ENCODE measurements at regions not wholly inside any gene's neighbourhood (a gene's known extent, or its start where the extent isn't known, plus 50 kb on each side); places are given as distances from the start of the nearest gene placed in this dataset.

DNA sequence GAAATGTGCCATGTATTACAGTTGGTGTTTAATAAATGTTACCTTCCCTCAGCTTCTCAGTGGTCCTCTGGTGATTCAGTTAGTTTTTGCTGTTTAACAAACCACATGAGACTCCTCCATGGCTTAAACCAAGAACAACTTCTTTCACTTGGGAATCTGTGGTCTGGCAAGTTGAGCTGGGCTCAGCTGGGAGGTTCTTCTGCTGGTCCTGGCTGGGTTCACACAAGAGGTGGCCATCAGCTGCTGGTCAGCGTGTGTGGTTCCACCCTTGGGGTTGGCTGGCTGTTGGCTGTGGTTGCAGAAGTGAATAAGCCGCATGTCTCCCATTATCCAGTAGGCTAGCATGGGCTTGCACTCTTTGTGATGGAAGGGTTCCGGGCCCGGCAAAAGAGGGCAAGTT, 160.5 kb downstream of the MIAT start:
- Histone ChIP-seq H3K79me1 (replicated peaks; ENCODE audit: low read length, poor library complexity, severe bottlenecking) (no peaks in the 10 kb centered on the region), H3K9me3 (ENCODE audit: control insufficient read depth, low read length) (peaks cover 20% of the 10 kb centered on the region), H2BK120ac (ENCODE audit: low read depth, low read length) (no peak overlapping the region), H3K9ac (ENCODE audit: low read length) (no peak overlapping the region), H4K8ac (ENCODE audit: low read length) (no peak overlapping the region), H3K4me1 (ENCODE audit: control insufficient read depth, insufficient read depth, low read depth, low read length) (no peaks in the 10 kb centered on the region), H3K23ac (ENCODE audit: low read length in 2 of 2) (no peak overlapping the region), H2BK5ac (ENCODE audit: low read depth, low read length, poor library complexity, severe bottlenecking) (no peak overlapping the region), H2AK5ac (ENCODE audit: low read length, severe bottlenecking) (no peak overlapping the region), H2BK15ac (ENCODE audit: low read depth, poor library complexity, severe bottlenecking) (no peak overlapping the region), H2AFZ (ENCODE audit: low read depth, low read length) (no peak overlapping the region), H2BK12ac (ENCODE audit: low read length in 2 of 2) (no peak overlapping the region), H3K27ac (ENCODE audit: low read length, poor library complexity, severe bottlenecking) (no peak overlapping the region), H3K18ac (ENCODE audit: low read depth in 1 of 2, low read length in 2 of 2) (no peak overlapping the region), H3K27me3 (ENCODE audit: control insufficient read depth in 1 of 2, insufficient read depth in 1 of 2, low read length in 2 of 2) (peaks cover 10 to 17% of the 10 kb centered on the region in 2 experiments), H3K4me3 (ENCODE audit: insufficient read depth in 1 of 2, low read depth in 1 of 2, low read length in 2 of 2) (no peak overlapping the region), H3K4ac (ENCODE audit: low read depth in 1 of 2, low read length in 2 of 2) (no peak overlapping the region), H3K14ac (ENCODE audit: low read length in 2 of 2) (no peak overlapping the region), H4K91ac (ENCODE audit: low read length) (no peak overlapping the region), H3K36me3 (ENCODE audit: control insufficient read depth in 1 of 2, insufficient read depth in 2 of 2, low read depth in 1 of 2, low read length in 2 of 2) (no peaks in the 10 kb centered on the region), H3K4me2 (ENCODE audit: low read length, poor library complexity, severe bottlenecking) (no peak overlapping the region)
- no peak for DNase-seq
- WGBS: 71% methylated on average over 4 of the region's 4 CpGs

DNA sequence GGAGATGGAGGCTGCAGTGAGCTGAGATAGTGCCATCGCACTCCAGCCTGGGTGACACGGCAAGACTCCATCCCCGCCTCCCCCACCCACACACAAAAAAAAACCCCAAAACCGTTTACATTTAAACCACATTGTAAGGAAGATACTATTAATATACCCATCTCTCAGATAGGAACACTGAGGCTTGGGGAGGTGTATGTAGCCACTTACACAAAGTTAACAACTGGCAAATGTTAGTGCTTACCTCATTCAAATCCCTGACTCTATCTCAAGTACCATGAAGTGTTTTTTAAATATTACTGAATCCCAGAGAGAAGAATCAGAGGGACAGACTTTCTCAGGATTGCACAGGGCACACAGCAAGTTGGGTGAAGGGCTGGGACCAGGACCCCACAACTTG, 164.5 kb downstream of the MIAT start:
- Histone ChIP-seq H2BK120ac (ENCODE audit: low read depth, low read length) (no peak overlapping the region), H3K23ac (ENCODE audit: low read length in 2 of 2) (no peak overlapping the region), H3K9me3 (ENCODE audit: control insufficient read depth, low read length) (peaks cover 20% of the 10 kb centered on the region), H2AK5ac (ENCODE audit: low read length, severe bottlenecking) (no peak overlapping the region), H2BK15ac (ENCODE audit: low read depth, poor library complexity, severe bottlenecking) (no peak overlapping the region), H3K18ac (ENCODE audit: low read depth in 1 of 2, low read length in 2 of 2) (no peak overlapping the region), H3K36me3 (ENCODE audit: control insufficient read depth in 1 of 2, insufficient read depth in 2 of 2, low read depth in 1 of 2, low read length in 2 of 2) (no peaks in the 10 kb centered on the region), H3K4ac (ENCODE audit: low read depth in 1 of 2, low read length in 2 of 2) (no peak overlapping the region), H3K9ac (ENCODE audit: low read length) (no peak overlapping the region), H3K14ac (ENCODE audit: low read length in 2 of 2) (no peak overlapping the region), H2AFZ (ENCODE audit: low read depth, low read length) (no peak overlapping the region), H3K27ac (ENCODE audit: low read length, poor library complexity, severe bottlenecking) (no peak overlapping the region), H3K4me1 (ENCODE audit: control insufficient read depth, insufficient read depth, low read depth, low read length) (no peaks in the 10 kb centered on the region), H3K79me1 (replicated peaks; ENCODE audit: low read length, poor library complexity, severe bottlenecking) (no peaks in the 10 kb centered on the region), H2BK12ac (ENCODE audit: low read length in 2 of 2) (no peak overlapping the region), H3K4me2 (ENCODE audit: low read length, poor library complexity, severe bottlenecking) (no peak overlapping the region), H3K4me3 (ENCODE audit: insufficient read depth in 1 of 2, low read depth in 1 of 2, low read length in 2 of 2) (no peak overlapping the region), H4K8ac (ENCODE audit: low read length) (no peak overlapping the region), H2BK5ac (ENCODE audit: low read depth, low read length, poor library complexity, severe bottlenecking) (no peak overlapping the region), H4K91ac (ENCODE audit: low read length) (no peak overlapping the region), H3K27me3 (ENCODE audit: control insufficient read depth in 1 of 2, insufficient read depth in 1 of 2, low read length in 2 of 2) (peaks cover 6 to 23% of the 10 kb centered on the region in 2 experiments)
- 70% methylated on average over 2 of the region's 4 CpGs for whole genome bisulfite sequencing
- DNase-seq: no peak

DNA sequence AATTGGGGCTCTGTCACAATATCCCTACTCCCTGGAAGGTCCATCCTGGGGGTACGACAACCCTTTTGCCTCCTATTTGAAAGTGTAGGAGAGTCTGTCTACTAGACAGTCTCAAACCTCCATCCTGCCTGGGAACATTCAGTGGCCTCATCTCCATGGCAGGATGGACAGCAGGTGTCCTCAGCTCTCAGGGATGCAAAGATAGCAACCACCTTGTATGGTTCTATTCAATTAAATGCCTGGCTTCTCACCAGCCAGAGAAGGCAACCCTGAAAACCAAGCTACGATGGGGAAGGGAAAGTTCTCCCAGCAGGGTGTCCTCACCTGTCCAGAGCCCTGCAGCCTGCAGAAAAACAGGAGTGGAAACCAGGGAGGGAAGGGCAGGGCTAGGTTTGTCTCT, 164.9 kb downstream of the MIAT start:
- H3K36me3 ChIP-seq (ENCODE audit: control insufficient read depth in 1 of 2, insufficient read depth in 2 of 2, low read depth in 1 of 2, low read length in 2 of 2): no peaks in the 10 kb centered on the region
- H2BK15ac ChIP-seq (ENCODE audit: low read depth, poor library complexity, severe bottlenecking): no peak overlapping the region
- DNase-seq: no peak
- no peaks in the 10 kb centered on the region for H3K79me1 ChIP-seq (replicated peaks; ENCODE audit: low read length, poor library complexity, severe bottlenecking)
- no peak overlapping the region for H4K91ac ChIP-seq (ENCODE audit: low read length)
- no peak overlapping the region for H4K8ac ChIP-seq (ENCODE audit: low read length)
- H2AFZ ChIP-seq (ENCODE audit: low read depth, low read length): no peak overlapping the region
- H3K18ac ChIP-seq (ENCODE audit: low read depth in 1 of 2, low read length in 2 of 2): no peak overlapping the region
- H2BK12ac ChIP-seq (ENCODE audit: low read length in 2 of 2): no peak overlapping the region
- no peak overlapping the region for H3K4me2 ChIP-seq (ENCODE audit: low read length, poor library complexity, severe bottlenecking)
- H3K27ac ChIP-seq (ENCODE audit: low read length, poor library complexity, severe bottlenecking): no peak overlapping the region
- peaks cover 20% of the 10 kb centered on the region for H3K9me3 ChIP-seq (ENCODE audit: control insufficient read depth, low read length)
- H2AK5ac ChIP-seq (ENCODE audit: low read length, severe bottlenecking): no peak overlapping the region
- H3K4ac ChIP-seq (ENCODE audit: low read depth in 1 of 2, low read length in 2 of 2): no peak overlapping the region
- WGBS: 59% methylated on average over 2 of the region's 2 CpGs
- H3K27me3 ChIP-seq (ENCODE audit: control insufficient read depth in 1 of 2, insufficient read depth in 1 of 2, low read length in 2 of 2): peaks cover 6 to 23% of the 10 kb centered on the region in 2 experiments
- H3K9ac ChIP-seq (ENCODE audit: low read length): no peak overlapping the region
- H2BK5ac ChIP-seq (ENCODE audit: low read depth, low read length, poor library complexity, severe bottlenecking): no peak overlapping the region
- no peak overlapping the region for H2BK120ac ChIP-seq (ENCODE audit: low read depth, low read length)
- H3K4me3 ChIP-seq (ENCODE audit: insufficient read depth in 1 of 2, low read depth in 1 of 2, low read length in 2 of 2): no peak overlapping the region
- H3K23ac ChIP-seq (ENCODE audit: low read length in 2 of 2): no peak overlapping the region
- no peak overlapping the region for H3K14ac ChIP-seq (ENCODE audit: low read length in 2 of 2)
- no peaks in the 10 kb centered on the region for H3K4me1 ChIP-seq (ENCODE audit: control insufficient read depth, insufficient read depth, low read depth, low read length)

DNA sequence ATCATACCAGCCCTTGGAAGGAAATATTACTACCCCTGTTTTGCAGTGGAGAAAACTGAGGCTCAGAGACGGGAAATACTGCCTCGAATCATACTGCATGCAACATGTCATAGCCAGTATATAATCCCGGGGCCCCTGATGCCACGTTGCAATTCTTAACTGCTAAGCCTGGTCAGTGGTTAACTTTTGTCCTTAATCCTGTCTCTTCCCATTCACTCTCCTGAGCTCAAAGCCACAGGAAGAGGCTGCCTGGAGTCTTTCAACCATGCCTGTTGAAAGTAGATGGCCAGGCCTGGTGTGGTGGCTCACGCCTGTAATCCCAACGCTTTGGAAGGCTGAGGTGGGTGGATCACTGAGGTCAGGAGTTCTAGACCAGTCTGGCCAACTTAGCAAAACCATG, 166.6 kb downstream of the MIAT start:
- Histone ChIP-seq H4K8ac (ENCODE audit: low read length) (no peak overlapping the region), H2BK15ac (ENCODE audit: low read depth, poor library complexity, severe bottlenecking) (no peak overlapping the region), H3K4me1 (ENCODE audit: control insufficient read depth, insufficient read depth, low read depth, low read length) (no peaks in the 10 kb centered on the region), H3K27me3 (ENCODE audit: control insufficient read depth in 1 of 2, insufficient read depth in 1 of 2, low read length in 2 of 2) (peaks cover 6 to 23% of the 10 kb centered on the region in 2 experiments), H3K79me1 (replicated peaks; ENCODE audit: low read length, poor library complexity, severe bottlenecking) (no peaks in the 10 kb centered on the region), H3K18ac (ENCODE audit: low read depth in 1 of 2, low read length in 2 of 2) (no peak overlapping the region), H3K23ac (ENCODE audit: low read length in 2 of 2) (no peak overlapping the region), H3K9me3 (ENCODE audit: control insufficient read depth, low read length) (peaks cover 3% of the 10 kb centered on the region), H3K4me3 (ENCODE audit: insufficient read depth in 1 of 2, low read depth in 1 of 2, low read length in 2 of 2) (no peak overlapping the region), H3K27ac (ENCODE audit: low read length, poor library complexity, severe bottlenecking) (no peak overlapping the region), H3K9ac (ENCODE audit: low read length) (no peak overlapping the region), H2BK5ac (ENCODE audit: low read depth, low read length, poor library complexity, severe bottlenecking) (no peak overlapping the region), H3K4ac (ENCODE audit: low read depth in 1 of 2, low read length in 2 of 2) (no peak overlapping the region), H2AK5ac (ENCODE audit: low read length, severe bottlenecking) (no peak overlapping the region), H3K4me2 (ENCODE audit: low read length, poor library complexity, severe bottlenecking) (no peak overlapping the region), H4K91ac (ENCODE audit: low read length) (no peak overlapping the region), H3K36me3 (ENCODE audit: control insufficient read depth in 1 of 2, insufficient read depth in 2 of 2, low read depth in 1 of 2, low read length in 2 of 2) (no peaks in the 10 kb centered on the region), H2BK12ac (ENCODE audit: low read length in 2 of 2) (no peak overlapping the region), H2BK120ac (ENCODE audit: low read depth, low read length) (no peak overlapping the region), H2AFZ (ENCODE audit: low read depth, low read length) (no peak overlapping the region), H3K14ac (ENCODE audit: low read length in 2 of 2) (no peak overlapping the region)
- no peak for DNase-seq
- 85% methylated on average over 4 of the region's 6 CpGs for WGBS
